Erythroblast (primary cell): ENCODE measurements at regions not wholly inside any gene's neighbourhood (a gene's known extent, or its start where the extent isn't known, plus 50 kb on each side); places are given as distances from the start of the nearest gene placed in this dataset.

Source experiments
- GATA1 ChIP-seq: IDR thresholded peaks from 2 replicates; pipeline ENCODE4 v1.6.1; 2011; ENCODE audit warnings: low read depth, mild to moderate bottlenecking, control low read depth, low read length, moderate library complexity
- POLR2A ChIP-seq: IDR thresholded peaks from 2 replicates; pipeline ENCODE4 v1.6.1; 2011; ENCODE audit warnings: mild to moderate bottlenecking, low read length

DNA sequence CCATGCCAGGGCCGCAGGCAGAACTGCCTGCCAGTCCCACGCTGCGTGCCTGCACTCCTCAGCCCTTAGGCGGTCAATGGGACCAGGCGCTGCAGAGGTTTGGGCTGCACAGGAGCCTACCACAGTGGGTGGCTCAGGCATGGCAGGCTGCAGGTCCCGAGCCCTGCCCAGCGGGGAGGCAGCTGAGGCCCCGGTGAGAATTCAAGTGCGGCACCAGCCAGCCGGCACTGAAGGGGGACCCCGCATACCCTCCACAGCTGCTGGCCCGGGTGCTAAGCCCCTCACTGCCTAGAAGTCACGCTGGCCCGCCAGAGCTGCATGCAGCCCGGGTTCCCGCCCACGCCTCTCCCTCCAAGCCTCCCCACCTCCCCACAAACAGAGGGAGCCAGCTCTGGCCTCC lies 302.5 kb upstream of the UGT8 start:
- TF ChIP-seq POLR2A = no peak
- no peak for TF ChIP-seq GATA1
